Mesendoderm (in vitro differentiated cells): ENCODE measurements at regions not wholly inside any gene's neighbourhood (a gene's known extent, or its start where the extent isn't known, plus 50 kb on each side); places are given as distances from the start of the nearest gene placed in this dataset.
"Not testable (repeated sequence)": the region's sequence is repeated elsewhere in the genome, so short reads cannot be mapped to it uniquely, and the experiment has no call there.

Experiments used
- DNase-seq: peaks from one replicate; pipeline ENCODE4 v3.0.0; 2013
- H2AK5ac ChIP-seq: 2 replicates; pipeline ENCODE4 v1.6.1; 2013; ENCODE audit warnings: low read length, inconsistent platforms
- H2BK120ac ChIP-seq: 2 replicates; pipeline ENCODE4 v1.6.1; 2013; ENCODE audit warnings: low read depth, mild to moderate bottlenecking, low read length, moderate library complexity, mixed read lengths
- H2BK15ac ChIP-seq: replicated peaks from 2 replicates; pipeline ENCODE4 v1.6.1; 2013; ENCODE audit warnings: low read depth, mild to moderate bottlenecking, moderate library complexity
- H2BK5ac ChIP-seq: 2 replicates; pipeline ENCODE4 v1.6.1; 2013; ENCODE audit warnings: low read length, inconsistent platforms
- H3K18ac ChIP-seq: 2 replicates; pipeline ENCODE4 v1.6.1; 2013; ENCODE audit warnings: mild to moderate bottlenecking, low read length, mixed read lengths
- H3K23ac ChIP-seq: one replicate; pipeline ENCODE4 v1.6.1; 2013; ENCODE audit warnings: low read length
- H3K27ac ChIP-seq: 2 replicates; pipeline ENCODE4 v1.5.1; 2013; ENCODE audit warnings: low read depth, mild to moderate bottlenecking, inconsistent platforms, low read length, moderate library complexity
- H3K27me3 ChIP-seq: 2 replicates; pipeline ENCODE4 v1.6.1; 2013; ENCODE audit warnings: low read length, control low read depth, mild to moderate bottlenecking, inconsistent platforms; ENCODE audit not compliant: insufficient read depth, poor library complexity
- H3K36me3 ChIP-seq: 2 replicates; pipeline ENCODE4 v1.6.1; 2013; ENCODE audit warnings: low read length, inconsistent platforms; ENCODE audit not compliant: control insufficient read depth, insufficient read depth
- H3K4ac ChIP-seq: one replicate; pipeline ENCODE4 v1.6.1; 2013; ENCODE audit warnings: low read depth, mild to moderate bottlenecking, low read length, moderate library complexity
- H3K4me1 ChIP-seq: 2 replicates; pipeline ENCODE4 v1.6.1; 2013; ENCODE audit warnings: low read depth, low read length, inconsistent platforms; ENCODE audit not compliant: control insufficient read depth
- H3K4me2 ChIP-seq: 2 replicates; pipeline ENCODE4 v1.6.1; 2013; ENCODE audit warnings: low read length
- H3K4me3 ChIP-seq: 2 replicates; pipeline ENCODE4 v1.5.1; 2013; ENCODE audit warnings: mild to moderate bottlenecking, low read length
- H3K56ac ChIP-seq: one replicate; pipeline ENCODE4 v1.6.1; 2013; ENCODE audit warnings: low read length
- H3K79me1 ChIP-seq: 2 replicates; pipeline ENCODE4 v1.6.1; 2013; ENCODE audit warnings: low read length, inconsistent platforms
- H3K79me2 ChIP-seq: 2 replicates; pipeline ENCODE4 v1.6.1; 2013; ENCODE audit warnings: mild to moderate bottlenecking, low read length; ENCODE audit not compliant: control insufficient read depth, insufficient read depth
- H3K9ac ChIP-seq: 2 replicates; pipeline ENCODE4 v1.6.1; 2013; ENCODE audit warnings: low read length, inconsistent platforms
- H4K5ac ChIP-seq: one replicate; pipeline ENCODE4 v1.6.1; 2013; ENCODE audit warnings: low read length
- H4K8ac ChIP-seq: one replicate; pipeline ENCODE4 v1.6.1; 2013; ENCODE audit warnings: low read depth, mild to moderate bottlenecking, control low read depth, low read length, moderate library complexity
- WGBS: extraction: QIAGEN DNeasy Blood & Tissue Kit; methylation state at CpG from one replicate; pipeline ENCODE4 v1.1.7; 2013; ENCODE audit warnings: low lambda C conversion rate, missing lambda C conversion rate; ENCODE audit not compliant: insufficient coverage; ENCODE audit errors: extremely low coverage; 5-methylcytosine and 5-hydroxymethylcytosine counted together

DNA sequence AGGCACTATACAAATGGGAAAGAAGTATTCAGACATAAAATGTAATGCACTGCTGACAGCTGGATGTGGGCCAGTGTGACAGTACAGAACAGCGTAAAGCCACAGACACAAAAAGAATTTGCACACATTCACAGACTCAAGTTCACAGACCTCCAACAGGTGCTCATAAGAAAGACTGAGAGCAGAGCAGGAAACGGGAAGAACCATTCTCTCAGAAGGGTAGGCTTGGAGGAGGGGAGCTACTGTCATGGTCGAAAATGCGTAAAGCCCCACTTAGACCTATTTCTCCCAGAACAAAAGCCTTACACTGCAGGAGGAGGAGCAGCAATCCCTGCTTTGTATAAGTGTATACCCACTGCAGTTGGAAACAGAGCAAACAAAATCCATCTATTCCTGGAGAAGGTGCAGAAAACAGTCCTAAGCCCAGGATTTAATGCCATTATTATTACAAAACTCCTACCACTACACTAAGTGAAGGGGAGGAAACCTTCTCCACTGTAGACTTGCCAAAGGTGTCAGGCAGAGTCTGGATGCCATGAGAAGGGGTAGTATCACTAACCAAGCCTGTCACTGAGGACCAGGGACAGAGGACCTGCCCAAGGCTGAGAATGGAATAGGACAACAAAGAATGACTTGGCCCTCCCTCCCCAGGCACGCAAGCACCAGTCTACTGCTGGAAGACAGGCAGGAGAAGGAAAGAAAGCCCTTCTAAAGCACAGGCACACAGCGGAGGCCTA, 103.0 kb upstream of the FAM25C start:
- H3K4me3 ChIP-seq, H3K18ac ChIP-seq, H4K5ac ChIP-seq, H3K4ac ChIP-seq, H3K36me3 ChIP-seq, H4K8ac ChIP-seq, H3K4me1 ChIP-seq, H2AK5ac ChIP-seq, H3K4me2 ChIP-seq, H3K9ac ChIP-seq, H3K79me2 ChIP-seq, H2BK15ac ChIP-seq, H3K56ac ChIP-seq, H3K27ac ChIP-seq, H3K23ac ChIP-seq, H2BK5ac ChIP-seq, H3K27me3 ChIP-seq, H3K79me1 ChIP-seq, H2BK120ac ChIP-seq: not testable (repeated sequence)
- no CpG with 5 or more reads among the region's 6 CpGs for WGBS
- DNase-seq, result peak; percentile 1

DNA sequence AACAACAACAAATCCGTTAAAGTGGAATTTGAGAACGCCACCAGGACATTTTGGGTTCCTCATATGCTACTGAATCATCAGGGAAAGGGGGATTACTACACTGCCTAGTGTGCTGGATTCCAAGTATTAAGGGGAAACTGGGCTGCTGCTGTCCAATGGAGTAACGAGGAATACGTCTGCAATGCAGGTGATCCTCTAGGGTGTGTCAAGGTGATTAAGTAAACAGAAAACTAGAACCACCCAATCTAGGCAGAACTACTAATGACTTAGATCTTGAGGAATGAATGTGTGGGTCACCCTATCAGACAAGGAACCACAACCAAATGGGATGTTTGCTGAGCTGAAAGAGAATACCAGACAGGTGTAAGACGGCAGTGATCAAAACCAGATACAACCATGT, 99.3 kb upstream of the FAM25C start:
- not testable (repeated sequence) for H3K56ac ChIP-seq, H3K79me1 ChIP-seq, H2BK5ac ChIP-seq, H3K27me3 ChIP-seq, H3K4me1 ChIP-seq, H3K79me2 ChIP-seq, DNase-seq, H2BK15ac ChIP-seq, H3K9ac ChIP-seq, H2AK5ac ChIP-seq, H3K27ac ChIP-seq, H3K4ac ChIP-seq, H3K36me3 ChIP-seq, H3K23ac ChIP-seq, H4K8ac ChIP-seq, H3K4me2 ChIP-seq, H2BK120ac ChIP-seq, H4K5ac ChIP-seq, H3K4me3 ChIP-seq, H3K18ac ChIP-seq
- no CpG with 5 or more reads among the region's 5 CpGs for WGBS

DNA sequence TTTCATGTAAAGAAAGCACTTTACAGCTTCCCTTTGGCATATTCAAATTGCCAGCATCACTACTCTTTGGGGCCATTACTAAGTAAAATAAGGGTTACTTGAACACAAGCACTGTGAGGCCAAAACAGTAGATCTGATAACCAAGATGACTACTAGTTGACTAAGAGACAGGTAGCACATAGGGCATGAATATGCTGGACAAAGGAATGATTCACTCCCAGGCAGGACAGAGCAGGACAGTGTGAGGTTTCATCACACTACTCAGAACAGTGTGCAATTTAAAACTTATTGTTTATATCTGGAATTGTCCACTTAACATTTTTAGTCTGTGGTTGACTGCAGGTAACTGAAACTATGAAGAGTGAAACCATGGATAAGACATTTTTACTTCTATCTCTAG, 91.1 kb upstream of the FAM25C start:
- H3K4me3 ChIP-seq, H3K79me1 ChIP-seq, H3K4me1 ChIP-seq, H3K79me2 ChIP-seq, H3K18ac ChIP-seq, H4K5ac ChIP-seq, H2BK5ac ChIP-seq, H3K56ac ChIP-seq, H2BK120ac ChIP-seq, H3K27ac ChIP-seq, H3K36me3 ChIP-seq, H2AK5ac ChIP-seq, H3K4me2 ChIP-seq, H2BK15ac ChIP-seq, H3K4ac ChIP-seq, H3K9ac ChIP-seq, H4K8ac ChIP-seq, DNase-seq, H3K27me3 ChIP-seq, H3K23ac ChIP-seq: not testable (repeated sequence)

DNA sequence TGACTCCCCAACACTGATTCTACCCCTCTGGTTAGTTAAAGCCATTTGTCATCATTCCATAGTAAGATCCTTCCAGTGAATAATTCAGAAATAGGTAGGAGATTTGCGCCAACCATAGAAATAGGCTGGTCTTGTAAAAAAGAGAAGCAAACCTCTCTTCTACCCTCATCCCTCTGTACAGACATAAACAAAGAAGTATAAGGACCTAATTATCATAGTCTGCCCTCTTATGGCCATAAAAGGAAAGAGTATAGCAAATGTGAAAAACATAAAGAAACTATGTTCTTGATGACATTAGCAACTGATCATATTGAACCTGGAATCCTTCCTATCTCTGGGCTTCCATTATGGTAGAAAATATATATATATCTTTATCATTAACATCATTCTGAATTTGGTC, 88.5 kb upstream of the FAM25C start:
- WGBS, result no CpG with 5 or more reads among the region's 1 CpG
- DNase-seq, H3K36me3 ChIP-seq, H4K5ac ChIP-seq, H3K4me2 ChIP-seq, H3K27ac ChIP-seq, H2BK5ac ChIP-seq, H3K4me3 ChIP-seq, H3K4me1 ChIP-seq, H2BK15ac ChIP-seq, H3K56ac ChIP-seq, H2BK120ac ChIP-seq, H2AK5ac ChIP-seq, H3K27me3 ChIP-seq, H3K79me2 ChIP-seq, H4K8ac ChIP-seq, H3K79me1 ChIP-seq, H3K18ac ChIP-seq, H3K23ac ChIP-seq, H3K4ac ChIP-seq, H3K9ac ChIP-seq: not testable (repeated sequence)

DNA sequence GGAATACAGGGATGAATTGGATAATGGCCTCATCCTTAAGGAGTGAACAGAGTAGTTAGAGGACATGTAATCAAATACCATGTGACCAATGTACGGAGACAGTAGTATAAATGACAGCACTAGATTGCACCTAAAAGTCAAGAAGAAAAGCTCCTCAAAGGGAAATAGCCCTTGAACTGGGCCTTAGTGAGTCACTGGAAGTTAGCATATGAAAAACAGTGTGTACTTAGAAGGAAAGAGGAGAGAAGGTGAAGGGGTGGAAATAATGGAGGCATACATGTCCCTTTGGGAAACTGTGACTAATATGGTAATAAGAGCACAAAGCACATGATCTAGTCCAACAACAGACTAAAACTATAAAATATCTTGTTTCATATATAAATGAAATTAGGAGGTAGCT, 84.9 kb upstream of the FAM25C start:
- H3K4ac ChIP-seq, H3K79me1 ChIP-seq, H3K27ac ChIP-seq, H3K36me3 ChIP-seq, H2AK5ac ChIP-seq, H3K18ac ChIP-seq, H2BK15ac ChIP-seq, H3K23ac ChIP-seq, H4K8ac ChIP-seq, H3K9ac ChIP-seq, H3K27me3 ChIP-seq, H4K5ac ChIP-seq, H3K4me1 ChIP-seq, H3K4me2 ChIP-seq, H3K4me3 ChIP-seq, DNase-seq, H2BK120ac ChIP-seq, H3K56ac ChIP-seq, H2BK5ac ChIP-seq, H3K79me2 ChIP-seq: not testable (repeated sequence)
- WGBS, result no CpG with 5 or more reads among the region's 1 CpG

DNA sequence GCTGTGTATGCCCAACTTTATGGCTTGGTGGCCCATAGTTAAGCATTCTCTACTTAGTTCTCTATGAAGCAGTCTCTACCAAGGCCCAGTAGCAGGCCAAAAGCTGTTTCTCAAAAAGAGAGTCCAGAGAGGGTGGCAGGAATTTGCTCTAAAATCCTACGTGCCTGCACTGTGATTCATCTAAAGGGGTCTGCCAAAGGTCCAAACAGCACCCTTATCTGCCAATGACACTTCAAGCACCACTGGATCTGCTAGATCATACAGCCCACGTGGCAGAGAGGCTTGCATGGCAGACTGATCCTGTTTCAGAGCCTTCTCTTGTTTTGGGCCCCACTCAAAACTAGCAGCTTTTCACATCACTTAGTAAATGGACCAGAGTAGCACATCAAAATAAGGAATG, 71.6 kb upstream of the FAM25C start:
- not testable (repeated sequence) for H4K5ac ChIP-seq, DNase-seq, H2BK15ac ChIP-seq, H4K8ac ChIP-seq, H3K36me3 ChIP-seq, H3K79me2 ChIP-seq, H3K4me1 ChIP-seq, H3K27me3 ChIP-seq, H3K4me2 ChIP-seq, H3K27ac ChIP-seq, H2BK120ac ChIP-seq, H2AK5ac ChIP-seq, H2BK5ac ChIP-seq, H3K79me1 ChIP-seq, H3K18ac ChIP-seq, H3K4ac ChIP-seq, H3K9ac ChIP-seq, H3K56ac ChIP-seq, H3K23ac ChIP-seq, H3K4me3 ChIP-seq
- WGBS, result no CpG with 5 or more reads among the region's 2 CpGs
